H1 (cell line): ENCODE measurements at regions not wholly inside any gene's neighbourhood (a gene's known extent, or its start where the extent isn't known, plus 50 kb on each side); places are given as distances from the start of the nearest gene placed in this dataset.

Experiments
- CTCF ChIA-PET: fragments of 300-600 bp; sonication (Branson Sonifier 250); formaldehyde crosslinking; loops from one replicate; lab custom pipeline; 2021; ENCODE audit not compliant: partially characterized antibody; lab: Charles Lee
- POLR2A ChIA-PET: fragments of 300-600 bp; sonication (Branson Sonifier 250); formaldehyde crosslinking; loops from one replicate; lab custom pipeline; 2021; ENCODE audit warnings: inconsistent platforms; ENCODE audit not compliant: partially characterized antibody; lab: Charles Lee
- DNase-seq, 2 experiments: peaks; one replicate each; pipeline versions ENCODE4 v3.0.0 to v3.0.0-alpha.2; 2010 to 2022; ENCODE audit warnings: low spot score in 2 of 2, low read depth in 1 of 2, mixed read lengths in 1 of 2
- FAIRE-seq: peaks from 2 replicates; lab custom pipeline; 2011; peaks lifted over from hg19 to GRCh38; lab: Jason Lieb, UNC
- H2AFZ ChIP-seq: 2 replicates; pipeline ENCODE4 v1.8.1; 2012; ENCODE audit warnings: low read length, inconsistent platforms
- H2AK5ac ChIP-seq: 2 replicates; pipeline ENCODE4 v1.6.1; 2013; ENCODE audit warnings: low read depth, low read length
- H2BK120ac ChIP-seq: replicated peaks from 2 replicates; pipeline ENCODE3; 2013; ENCODE audit warnings: low read depth, low read length, inconsistent platforms
- H2BK12ac ChIP-seq: 2 replicates; pipeline ENCODE4 v1.6.1; 2013; ENCODE audit warnings: low read depth, low read length
- H2BK15ac ChIP-seq: 2 replicates; pipeline ENCODE4 v1.6.1; 2013; ENCODE audit warnings: low read length
- H2BK20ac ChIP-seq: 2 replicates; pipeline ENCODE4 v1.6.1; 2013; ENCODE audit warnings: low read length
- H2BK5ac ChIP-seq: 2 replicates; pipeline ENCODE4 v1.6.1; 2013; ENCODE audit warnings: low read depth, low read length
- H3K14ac ChIP-seq: 2 replicates; pipeline ENCODE4 v1.6.1; 2013; ENCODE audit warnings: inconsistent platforms; ENCODE audit not compliant: insufficient read length
- H3K18ac ChIP-seq: 2 replicates; pipeline ENCODE4 v1.6.1; 2013; ENCODE audit warnings: low read length; ENCODE audit errors: extremely low read depth
- H3K23ac ChIP-seq: 2 replicates; pipeline ENCODE4 v1.6.1; 2013; ENCODE audit warnings: inconsistent platforms; ENCODE audit not compliant: insufficient read length
- H3K23me2 ChIP-seq: 2 replicates; pipeline ENCODE4 v1.6.1; 2013; ENCODE audit warnings: low read depth, low read length
- H3K27ac ChIP-seq: 2 replicates; pipeline ENCODE4 v1.6.1; 2011; ENCODE audit warnings: low read depth, low read length, inconsistent platforms
- H3K27me3 ChIP-seq, 4 experiments: replicated peaks in 1 of 4; 1 replicate in 1 of 4; 2 replicates in 3 of 4; pipeline versions ENCODE4 v1.6.1 to v1.8.1; 2011 to 2013; ENCODE audit warnings: low read length in 3 of 4, mild to moderate bottlenecking in 3 of 4, inconsistent platforms in 2 of 4, mixed read lengths in 2 of 4, moderate library complexity in 1 of 4; ENCODE audit not compliant: control insufficient read depth in 3 of 4, insufficient read depth in 3 of 4; ENCODE audit errors: extremely low read depth in 1 of 4
- H3K36me3 ChIP-seq, 4 experiments: 2 replicates each; pipeline versions ENCODE4 v1.6.1 to v1.8.1; 2011 to 2013; ENCODE audit warnings: mild to moderate bottlenecking in 4 of 4, low read length in 3 of 4, moderate library complexity in 2 of 4, control low read depth in 1 of 4, inconsistent platforms in 1 of 4; ENCODE audit not compliant: insufficient read depth in 4 of 4, control insufficient read depth in 2 of 4
- H3K4ac ChIP-seq: replicated peaks from 2 replicates; pipeline ENCODE3; 2013; ENCODE audit warnings: low read length, low read depth, mixed read lengths, inconsistent platforms; ENCODE audit not compliant: insufficient read length
- H3K4me1 ChIP-seq, 4 experiments: replicated peaks in 1 of 4; 1 replicate in 1 of 4; 2 replicates in 3 of 4; pipeline versions ENCODE4 v1.6.1 to v1.8.1; 2011 to 2013; ENCODE audit warnings: low read length in 3 of 4, inconsistent platforms in 2 of 4, mixed read lengths in 1 of 4; ENCODE audit not compliant: insufficient read depth in 4 of 4, control insufficient read depth in 3 of 4
- H3K4me2 ChIP-seq, 2 experiments: 2 replicates each; pipeline versions ENCODE4 v1.6.1 to v1.8.1; 2011 to 2013; ENCODE audit warnings: low read depth in 2 of 2, low read length in 2 of 2, control low read depth in 1 of 2, inconsistent platforms in 1 of 2, mild to moderate bottlenecking in 1 of 2; ENCODE audit not compliant: insufficient read depth in 1 of 2
- H3K4me3 ChIP-seq, 4 experiments: fragments of 200-600, 300-600 bp in 1 of 4; sonication (generic), shearing (Covaris generic), sonication (Bioruptor Twin) in 1 of 4; 2 replicates each; pipeline versions ENCODE4 v1.5.1 to v1.8.1; 2011 to 2016; ENCODE audit warnings: low read length in 4 of 4, low read depth in 3 of 4, control low read depth in 2 of 4, inconsistent platforms in 2 of 4, mild to moderate bottlenecking in 2 of 4, mixed read lengths in 1 of 4, moderate library complexity in 1 of 4; ENCODE audit not compliant: insufficient read depth in 2 of 4; ENCODE audit errors: extremely low read depth in 1 of 4
- H3K56ac ChIP-seq: replicated peaks from 2 replicates; pipeline ENCODE3; 2013; ENCODE audit warnings: low read depth, mild to moderate bottlenecking, mixed read lengths, low read length, inconsistent platforms; ENCODE audit not compliant: insufficient read length
- H3K79me1 ChIP-seq: 2 replicates; pipeline ENCODE4 v1.6.1; 2013; ENCODE audit warnings: low read depth, low read length, control low read depth
- H3K79me2 ChIP-seq, 2 experiments: 2 replicates each; pipeline versions ENCODE4 v1.6.1 to v1.8.1; 2012 to 2013; ENCODE audit warnings: low read length in 2 of 2, mild to moderate bottlenecking in 2 of 2, inconsistent platforms in 1 of 2; ENCODE audit not compliant: insufficient read depth in 2 of 2, control insufficient read depth in 1 of 2
- H3K9ac ChIP-seq, 4 experiments: replicated peaks in 1 of 4; 1 replicate in 1 of 4; 2 replicates in 3 of 4; pipeline versions ENCODE4 v1.6.1 to v1.8.1; 2011 to 2013; ENCODE audit warnings: low read depth in 3 of 4, low read length in 3 of 4, control low read depth in 2 of 4, mild to moderate bottlenecking in 2 of 4, moderate library complexity in 2 of 4, inconsistent platforms in 1 of 4; ENCODE audit errors: extremely low read depth in 1 of 4
- H3K9me3 ChIP-seq, 2 experiments: 2 replicates each; pipeline versions ENCODE4 v1.6.1 to v1.8.1; 2012 to 2013; ENCODE audit warnings: mild to moderate bottlenecking in 2 of 2, moderate library complexity in 2 of 2, control low read depth in 1 of 2, inconsistent platforms in 1 of 2, low read depth in 1 of 2, low read length in 1 of 2, mixed read lengths in 1 of 2; ENCODE audit not compliant: insufficient read depth in 2 of 2
- H4K20me1 ChIP-seq, 2 experiments: replicated peaks in 1 of 2; 2 replicates each; pipeline versions ENCODE3 to v1.8.1; 2011 to 2013; ENCODE audit warnings: inconsistent platforms in 2 of 2, low read length in 2 of 2, mild to moderate bottlenecking in 1 of 2; ENCODE audit not compliant: insufficient read depth in 2 of 2, control insufficient read depth in 1 of 2
- H4K5ac ChIP-seq: 2 replicates; pipeline ENCODE4 v1.6.1; 2013; ENCODE audit warnings: low read length, low read depth, mixed read lengths, inconsistent platforms; ENCODE audit not compliant: insufficient read length
- H4K8ac ChIP-seq: 2 replicates; pipeline ENCODE4 v1.8.0; 2013; ENCODE audit warnings: mild to moderate bottlenecking, moderate library complexity, low read length, inconsistent platforms; ENCODE audit not compliant: insufficient read depth; ENCODE audit errors: extremely low read depth
- H4K91ac ChIP-seq: replicated peaks from 2 replicates; pipeline ENCODE3; 2013; ENCODE audit warnings: low read length, mixed read lengths, inconsistent platforms; ENCODE audit not compliant: insufficient read length
- JUN ChIP-seq: IDR thresholded peaks from 2 replicates; pipeline ENCODE4 v1.6.1; 2011; ENCODE audit warnings: low read depth, mild to moderate bottlenecking, improper control_type of control experiment, low read length
- RBBP5 ChIP-seq: IDR thresholded peaks from 2 replicates; pipeline ENCODE4 v1.7.1; 2012; ENCODE audit warnings: low read depth, mild to moderate bottlenecking, inconsistent platforms, low read length, moderate library complexity, borderline replicate concordance
- TAF1 ChIP-seq: IDR thresholded peaks from 2 replicates; pipeline ENCODE4 v1.6.1; 2011; ENCODE audit warnings: mild to moderate bottlenecking, low read depth, low read length
- WGBS, 2 experiments: shearing (Covaris generic) in 1 of 2; methylation state at CpG; one replicate each; pipeline versions ENCODE4 v1.1.6 to v1.1.7; 2013 to 2015; ENCODE audit warnings: low lambda C conversion rate in 2 of 2, mixed read lengths in 2 of 2, inconsistent platforms in 1 of 2, low coverage in 1 of 2, missing lambda C conversion rate in 1 of 2; ENCODE audit not compliant: insufficient replicate concordance in 2 of 2, insufficient coverage in 1 of 2, insufficient read length in 1 of 2; ENCODE audit errors: extremely low coverage in 1 of 2, missing lambda C conversion rate in 1 of 2; 5-methylcytosine and 5-hydroxymethylcytosine counted together

DNA sequence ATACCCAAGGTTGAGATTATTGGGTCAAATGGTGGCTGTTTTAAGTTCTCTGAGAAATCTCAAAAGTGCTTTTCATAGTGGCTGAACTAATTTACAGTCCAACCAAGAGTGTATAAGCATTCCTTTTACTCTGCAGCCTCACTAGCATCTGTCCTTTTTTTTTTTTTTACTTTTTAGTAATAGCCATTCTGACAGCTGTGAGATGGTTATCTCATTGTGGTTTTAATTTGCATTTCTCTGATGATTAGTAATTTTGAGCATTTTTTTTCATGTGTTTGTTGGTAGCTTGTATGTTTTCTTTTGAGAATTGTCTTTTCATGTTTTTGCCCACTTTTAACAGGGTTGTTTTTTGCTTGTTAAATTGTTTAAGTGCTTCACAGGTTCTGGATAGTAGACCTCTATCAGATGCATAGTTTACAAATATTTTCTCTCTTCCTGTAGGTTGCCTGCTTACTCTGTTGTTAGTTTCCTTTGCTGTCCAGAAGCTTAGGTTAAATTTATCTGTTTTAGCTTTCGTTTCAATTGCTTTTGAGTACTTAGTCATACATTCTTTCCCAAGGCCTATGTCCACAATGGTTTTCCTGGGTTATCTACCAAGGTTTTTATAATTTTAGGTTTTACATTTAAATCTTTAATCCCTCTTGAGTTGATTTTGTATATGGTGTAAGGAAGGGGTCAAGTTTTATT, 881.3 kb upstream of the SEL1L start:
- FAIRE-seq, result no peak
- WGBS, 2 experiments, result 100% methylated on average over 1 of the region's 1 CpG; no CpG with 5 or more reads in 1 of the 2 experiments
- Histone ChIP-seq H3K4me2 (no peak overlapping the region), H4K20me1 (no peaks in the 10 kb centered on the region), H2BK5ac (no peak overlapping the region), H3K56ac (no peak overlapping the region), H3K4me3 (no peak overlapping the region), H3K4ac (no peak overlapping the region), H2BK20ac (no peak overlapping the region), H2BK15ac (no peak overlapping the region), H3K23ac (no peak overlapping the region), H3K27ac (no peak overlapping the region), H4K8ac (no peak overlapping the region), H3K14ac (no peak overlapping the region), H3K9ac (no peak overlapping the region), H4K5ac (no peak overlapping the region), H3K79me2 (no peaks in the 10 kb centered on the region), H2AFZ (no peak overlapping the region), H2BK12ac (no peak overlapping the region), H3K36me3 (no peaks in the 10 kb centered on the region), H4K91ac (no peak overlapping the region), H3K9me3 (no peaks in the 10 kb centered on the region), H3K79me1 (no peaks in the 10 kb centered on the region), H2AK5ac (no peak overlapping the region), H3K27me3 (no peaks in the 10 kb centered on the region), H3K23me2 (peaks cover 3% of the 10 kb centered on the region; the same call in 1 of the 2 replicates), H2BK120ac (no peak overlapping the region), H3K4me1 (peaks cover 0 to 6% (median 2%) of the 10 kb centered on the region in 4 experiments; a peak in 2 of 7 replicates), H3K18ac (no peak overlapping the region)
- ChIA-PET POLR2A (no interaction called here), CTCF (interaction anchor here (0.6 to 1.2 kb wide), 2 partner anchors 63 to 428 kb away, joined by 3 read pairs; no protein-coding TSS in a partner anchor)
- TF ChIP-seq RBBP5 (no peak), TAF1 (no peak), JUN (no peak)
- no peak for DNase-seq
